HuH-7 (cell line): ENCODE measurements at regions not wholly inside any gene's neighbourhood (a gene's known extent, or its start where the extent isn't known, plus 50 kb on each side); places are given as distances from the start of the nearest gene placed in this dataset.
"Not testable (repeated sequence)": the region's sequence is repeated elsewhere in the genome, so short reads cannot be mapped to it uniquely, and the experiment has no call there.

Source experiments
- DNase-seq: peaks from one replicate; pipeline ENCODE4 v3.0.0; 2011; ENCODE audit warnings: low spot score

GRCh38 chr11:95647355-95647754 is 142.2 kb downstream of the FAM76B start:
- no peak for DNase-seq

GRCh38 chr11:95641495-95641894 is 148.1 kb downstream of the FAM76B start:
- DNase-seq = no peak

GRCh38 chr11:95638501-95638900 is 151.1 kb downstream of the FAM76B start:
- no peak for DNase-seq

- no peak for DNase-seq
Measured at GRCh38 chr11:95625164-95625900, 164.2 kb downstream of the FAM76B start.

GRCh38 chr11:95616256-95616804 is 173.3 kb downstream of the FAM76B start:
- DNase-seq = no peak

GRCh38 chr11:95611827-95612226 is 177.8 kb downstream of the FAM76B start:
- no peak for DNase-seq

- not testable (repeated sequence) for DNase-seq
Measured at GRCh38 chr11:95610185-95610584, 179.4 kb downstream of the FAM76B start.

- DNase-seq = no peak
Measured at GRCh38 chr11:95608093-95608492, 181.5 kb downstream of the FAM76B start.

GRCh38 chr11:95606824-95607223 is 182.8 kb downstream of the FAM76B start:
- DNase-seq = no peak

- DNase-seq = no peak
Measured at GRCh38 chr11:95605271-95605940, 184.2 kb downstream of the FAM76B start.

- DNase-seq = no peak
Measured at GRCh38 chr11:95599959-95600586, 189.5 kb downstream of the FAM76B start.

- no peak for DNase-seq
Measured at GRCh38 chr11:95595973-95596489, 193.6 kb downstream of the FAM76B start.

- no peak for DNase-seq
Measured at GRCh38 chr11:95595541-95595940, 194.0 kb downstream of the FAM76B start.

GRCh38 chr11:95593111-95593510 is 196.5 kb downstream of the FAM76B start:
- no peak for DNase-seq

GRCh38 chr11:95592471-95592870 is 197.1 kb downstream of the FAM76B start:
- no peak for DNase-seq

GRCh38 chr11:95589893-95590612 is 199.5 kb downstream of the FAM76B start:
- DNase-seq = no peak

GRCh38 chr11:95588821-95589220 is 200.8 kb downstream of the FAM76B start:
- DNase-seq = no peak

- no peak for DNase-seq
Measured at GRCh38 chr11:95586661-95587060, 202.9 kb downstream of the FAM76B start.

GRCh38 chr11:95586155-95586554 is 203.4 kb downstream of the FAM76B start:
- no peak for DNase-seq

GRCh38 chr11:95585752-95586077 is 203.9 kb downstream of the FAM76B start:
- DNase-seq = no peak

GRCh38 chr11:95585069-95585751 is 204.4 kb downstream of the FAM76B start:
- no peak for DNase-seq

GRCh38 chr11:95584589-95584988 is 205.0 kb downstream of the FAM76B start:
- no peak for DNase-seq
